Prostate gland (tissue), 2 donors: ENCODE measurements at regions not wholly inside any gene's neighbourhood (a gene's known extent, or its start where the extent isn't known, plus 50 kb on each side); places are given as distances from the start of the nearest gene placed in this dataset.

ENCODE experiments used
- DNase-seq: peaks from one replicate; pipeline ENCODE4 v3.0.0-alpha.2; 2019; ENCODE audit warnings: low spot score
- H3K27ac ChIP-seq, 2 donors: fragments of 200-600 bp; sonication (generic); 2 replicates each; pipeline ENCODE4 v1.5.1; 2017 to 2019
- H3K27me3 ChIP-seq: fragments of 200-600 bp; sonication (generic); replicated peaks from 2 replicates; pipeline ENCODE4 v1.5.1; 2019; ENCODE audit not compliant: insufficient read depth
- H3K36me3 ChIP-seq, 2 donors: fragments of 200-600 bp; sonication (generic); 1 replicate in 1 of 2; 2 replicates in 1 of 2; pipeline versions ENCODE4 v1.5.1 to v1.8.1; 2017 to 2019
- H3K4me1 ChIP-seq: fragments of 200-600 bp; sonication (generic); replicated peaks from 2 replicates; pipeline ENCODE4 v1.5.1; 2019
- H3K4me3 ChIP-seq, 2 donors: fragments of 200-600 bp; sonication (generic); 2 replicates each; pipeline ENCODE4 v1.5.1; 2017 to 2019
- H3K9me3 ChIP-seq: fragments of 200-600 bp; sonication (generic); 2 replicates; pipeline ENCODE4 v1.5.1; 2017
- POLR2A ChIP-seq: fragments of 450-650 bp; IDR thresholded peaks from one replicate; pipeline ENCODE4 v1.6.1; 2016; ENCODE audit warnings: antibody characterized with exemption, mild to moderate bottlenecking
- POLR2AphosphoS5 ChIP-seq: sonication (generic); formaldehyde crosslinking; IDR thresholded peaks from one replicate; pipeline ENCODE4 v1.6.1; 2017; ENCODE audit warnings: antibody characterized with exemption
- WGBS: methylation state at CpG from one replicate; pipeline ENCODE4 v1.1.5; 2018; 5-methylcytosine and 5-hydroxymethylcytosine counted together
- intact Hi-C: fragments of 100-400 bp; cut with DNase I; formaldehyde crosslinking; loops from one replicate; pipeline ENCODE4 v1.14.2; 2022
- TF ChIP-seq, protein P1 (sequence below), 4 experiments: fragments of 200-600 bp in 2 of 4; fragments of 450-650 bp in 2 of 4; sonication (generic) in 2 of 4; IDR thresholded peaks; 1 replicate in 3 of 4; 2 replicates in 1 of 4; pipeline ENCODE4 v1.5.1; 2016 to 2019; ENCODE audit warnings: antibody characterized with exemption in 4 of 4, mild to moderate bottlenecking in 2 of 4, moderate library complexity in 2 of 4

DNA sequence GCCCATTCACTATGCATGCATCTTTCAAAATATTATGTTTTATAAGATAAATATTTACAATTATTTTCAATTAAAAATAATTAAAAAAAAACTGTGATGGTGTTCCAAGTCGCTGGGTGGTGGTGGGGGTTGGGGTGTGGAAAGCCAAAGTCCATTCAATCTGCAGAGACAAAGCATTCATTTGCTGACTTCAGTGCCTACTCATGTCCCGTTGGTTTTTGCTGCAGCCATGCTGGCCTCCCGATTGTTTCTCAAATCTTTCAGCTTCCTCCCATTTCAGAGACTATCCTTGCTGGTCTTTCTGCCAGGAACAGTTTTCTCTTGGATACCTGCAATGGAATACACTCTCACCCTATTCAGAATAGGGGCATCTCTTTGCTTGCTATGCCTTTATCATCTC is 331.5 kb upstream of the NOVA1 start:
- Histone ChIP-seq H3K9me3 (no peaks in the 10 kb centered on the region), H3K36me3 (no peaks in the 10 kb centered on the region), H3K27ac (no peak overlapping the region), H3K4me3 (no peak overlapping the region), H3K27me3 (no peaks in the 10 kb centered on the region), H3K4me1 (no peaks in the 10 kb centered on the region)
- TF ChIP-seq POLR2A, result no peak
- TF ChIP-seq, protein P1, sequence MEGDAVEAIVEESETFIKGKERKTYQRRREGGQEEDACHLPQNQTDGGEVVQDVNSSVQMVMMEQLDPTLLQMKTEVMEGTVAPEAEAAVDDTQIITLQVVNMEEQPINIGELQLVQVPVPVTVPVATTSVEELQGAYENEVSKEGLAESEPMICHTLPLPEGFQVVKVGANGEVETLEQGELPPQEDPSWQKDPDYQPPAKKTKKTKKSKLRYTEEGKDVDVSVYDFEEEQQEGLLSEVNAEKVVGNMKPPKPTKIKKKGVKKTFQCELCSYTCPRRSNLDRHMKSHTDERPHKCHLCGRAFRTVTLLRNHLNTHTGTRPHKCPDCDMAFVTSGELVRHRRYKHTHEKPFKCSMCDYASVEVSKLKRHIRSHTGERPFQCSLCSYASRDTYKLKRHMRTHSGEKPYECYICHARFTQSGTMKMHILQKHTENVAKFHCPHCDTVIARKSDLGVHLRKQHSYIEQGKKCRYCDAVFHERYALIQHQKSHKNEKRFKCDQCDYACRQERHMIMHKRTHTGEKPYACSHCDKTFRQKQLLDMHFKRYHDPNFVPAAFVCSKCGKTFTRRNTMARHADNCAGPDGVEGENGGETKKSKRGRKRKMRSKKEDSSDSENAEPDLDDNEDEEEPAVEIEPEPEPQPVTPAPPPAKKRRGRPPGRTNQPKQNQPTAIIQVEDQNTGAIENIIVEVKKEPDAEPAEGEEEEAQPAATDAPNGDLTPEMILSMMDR (IDR thresholded peaks at IDR 0.05), result no peak
- no peak for TF ChIP-seq POLR2AphosphoS5
- DNase-seq, result no peak
- intact Hi-C loops, result no loop called here
- 86% methylated on average over 3 of the region's 3 CpGs for WGBS

DNA sequence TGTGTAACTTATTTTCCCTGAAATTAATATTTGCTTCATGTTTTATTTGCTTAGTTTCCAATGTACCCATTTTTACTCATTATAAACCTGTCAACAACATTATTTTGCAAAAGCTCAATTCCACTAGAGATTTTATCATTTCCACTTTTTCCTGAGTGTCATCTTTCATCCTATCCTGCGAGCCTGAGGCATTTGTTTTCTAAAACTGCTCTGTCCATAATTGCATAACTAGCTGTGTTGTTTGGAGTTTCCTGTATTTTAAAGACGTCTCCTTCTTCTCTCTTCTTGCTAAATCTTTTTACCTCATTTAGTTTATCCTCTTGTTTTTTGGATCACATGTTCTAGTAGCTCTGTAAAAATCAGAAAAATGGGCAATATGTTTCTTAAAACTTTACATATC is 332.7 kb upstream of the NOVA1 start:
- Histone ChIP-seq H3K27ac (no peak overlapping the region), H3K27me3 (no peaks in the 10 kb centered on the region), H3K9me3 (no peaks in the 10 kb centered on the region), H3K4me1 (no peaks in the 10 kb centered on the region), H3K36me3 (no peaks in the 10 kb centered on the region), H3K4me3 (no peak overlapping the region)
- TF ChIP-seq, protein P1 (IDR thresholded peaks at IDR 0.05), result no peak
- TF ChIP-seq POLR2AphosphoS5, result no peak
- no peak for TF ChIP-seq POLR2A
- WGBS, result 14% methylated on average over 2 of the region's 2 CpGs
- intact Hi-C loops, result no loop called here
- no peak for DNase-seq

DNA sequence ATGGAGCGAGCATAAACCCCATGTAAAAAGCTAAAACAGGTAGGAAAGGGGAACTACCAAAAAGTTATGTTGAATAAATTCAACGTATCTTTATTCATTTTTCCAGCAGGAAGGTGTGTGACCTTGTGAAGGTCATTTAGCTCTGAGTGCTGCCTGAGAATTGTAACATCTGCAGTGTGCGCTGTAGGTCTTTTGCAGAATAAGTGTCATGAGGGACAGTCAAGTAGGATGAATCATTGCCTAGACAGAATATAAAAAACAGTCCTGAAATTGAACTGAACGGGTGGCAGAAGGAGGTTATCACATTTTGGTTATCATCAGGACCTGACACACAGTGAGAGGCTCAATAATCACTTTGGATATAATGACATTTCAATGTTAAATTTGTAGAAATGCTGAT is 334.8 kb upstream of the NOVA1 start:
- Histone ChIP-seq H3K9me3 (no peaks in the 10 kb centered on the region), H3K27me3 (no peaks in the 10 kb centered on the region), H3K27ac (no peak overlapping the region), H3K4me3 (no peak overlapping the region), H3K4me1 (no peaks in the 10 kb centered on the region), H3K36me3 (no peaks in the 10 kb centered on the region)
- intact Hi-C loops, result no loop called here
- DNase-seq, result no peak
- TF ChIP-seq, protein P1 (IDR thresholded peaks at IDR 0.05), result no peak
- TF ChIP-seq POLR2AphosphoS5 (no peak), POLR2A (no peak)
- 94% methylated on average over 4 of the region's 4 CpGs for WGBS

DNA sequence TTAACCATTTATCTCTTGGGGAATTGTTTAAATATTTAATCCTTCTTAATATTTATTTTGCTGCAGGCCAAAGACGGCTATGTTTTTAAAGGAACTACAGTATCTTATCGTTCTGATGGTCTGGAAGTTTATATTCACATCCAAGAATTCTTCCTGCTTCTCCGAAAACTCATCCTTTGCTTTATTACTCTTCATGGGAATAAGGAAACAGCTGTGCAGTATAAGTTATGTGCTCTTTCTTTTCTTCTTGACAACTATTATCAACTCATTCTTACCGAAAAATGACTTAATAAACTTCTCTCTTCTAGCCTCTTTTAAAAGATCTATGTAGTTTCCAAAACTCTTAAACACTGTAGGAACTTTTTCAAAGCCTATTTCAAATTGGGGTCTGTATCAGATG is 335.6 kb upstream of the NOVA1 start:
- WGBS, result 38% methylated on average over 4 of the region's 4 CpGs
- TF ChIP-seq, protein P1 (IDR thresholded peaks at IDR 0.05), result no peak
- no peak for TF ChIP-seq POLR2A
- no peak for TF ChIP-seq POLR2AphosphoS5

DNA sequence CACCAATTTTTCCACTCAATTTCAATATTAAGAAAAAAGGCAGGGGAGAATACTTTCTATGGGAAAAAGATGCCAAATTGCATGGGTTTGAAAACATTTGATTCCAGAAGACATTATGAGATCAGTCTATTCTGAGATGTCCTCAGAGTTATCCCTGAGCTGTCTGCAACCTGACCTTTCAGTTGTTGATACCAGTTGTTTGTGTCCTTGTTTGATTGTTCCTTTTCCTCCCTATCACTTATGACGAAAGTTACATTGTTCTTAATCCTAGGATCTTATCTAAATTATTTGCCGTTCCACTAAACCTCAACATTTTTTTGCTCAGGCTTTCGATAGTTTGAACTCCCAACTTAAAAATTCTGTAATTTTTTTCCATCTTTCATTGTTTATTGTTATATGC is 336.3 kb upstream of the NOVA1 start:
- no peaks in the 10 kb centered on the region for H3K4me1 ChIP-seq
- intact Hi-C loops, result no loop called here
- no peaks in the 10 kb centered on the region for H3K36me3 ChIP-seq
- H3K27me3 ChIP-seq, result no peaks in the 10 kb centered on the region
- no peak for TF ChIP-seq POLR2AphosphoS5
- TF ChIP-seq POLR2A, result no peak
- TF ChIP-seq, protein P1 (IDR thresholded peaks at IDR 0.05), result no peak
- no peaks in the 10 kb centered on the region for H3K9me3 ChIP-seq
- H3K27ac ChIP-seq, result no peak overlapping the region
- 85% methylated on average over 3 of the region's 3 CpGs for WGBS
- no peak overlapping the region for H3K4me3 ChIP-seq
- no peak for DNase-seq

More for the DNA sequence above, 335.6 kb upstream of the NOVA1 start:
- intact Hi-C loops, result no loop called here
- Histone ChIP-seq H3K27ac (no peak overlapping the region), H3K4me3 (no peak overlapping the region), H3K36me3 (no peaks in the 10 kb centered on the region), H3K4me1 (no peaks in the 10 kb centered on the region), H3K27me3 (no peaks in the 10 kb centered on the region), H3K9me3 (no peaks in the 10 kb centered on the region)
- DNase-seq, result no peak
